Nephron (organoid): ENCODE measurements at regions not wholly inside any gene's neighbourhood (a gene's known extent, or its start where the extent isn't known, plus 50 kb on each side); places are given as distances from the start of the nearest gene placed in this dataset.
A peak's percentile ranks its signal among the peaks of the same experiment; 100 is the strongest.

Source experiments
- H3K27ac Mint-ChIP-seq, 3 experiments: 2 replicates each; pipeline ENCODE4 v1.8.0; 2020; ENCODE audit warnings: mixed read lengths in 3 of 3, mild to moderate bottlenecking in 2 of 3, moderate library complexity in 1 of 3
- H3K27me3 Mint-ChIP-seq: 2 replicates; pipeline ENCODE4 v1.8.0; 2021; ENCODE audit warnings: low read depth, mild to moderate bottlenecking, moderate library complexity, mixed read lengths
- H3K36me3 Mint-ChIP-seq: 2 replicates; pipeline ENCODE4 v1.8.0; 2020; ENCODE audit warnings: low read depth, mixed read lengths
- H3K4me1 Mint-ChIP-seq: 2 replicates; pipeline ENCODE4 v1.8.0; 2020; ENCODE audit warnings: mixed read lengths
- H3K4me3 Mint-ChIP-seq, 3 experiments: 2 replicates each; pipeline ENCODE4 v1.8.0; 2020; ENCODE audit warnings: mild to moderate bottlenecking in 3 of 3, mixed read lengths in 3 of 3, moderate library complexity in 2 of 3
- H3K9me3 Mint-ChIP-seq: 2 replicates; pipeline ENCODE4 v1.8.0; 2020; ENCODE audit warnings: mixed read lengths
- TF ChIP-seq, protein P1 (sequence below), 3 experiments: fragments of 200-600 bp; sonication (generic); IDR thresholded peaks; one replicate each; pipeline ENCODE4 v1.5.0; 2021; ENCODE audit warnings: antibody characterized with exemption in 3 of 3; ENCODE audit not compliant: unreplicated experiment in 3 of 3

DNA sequence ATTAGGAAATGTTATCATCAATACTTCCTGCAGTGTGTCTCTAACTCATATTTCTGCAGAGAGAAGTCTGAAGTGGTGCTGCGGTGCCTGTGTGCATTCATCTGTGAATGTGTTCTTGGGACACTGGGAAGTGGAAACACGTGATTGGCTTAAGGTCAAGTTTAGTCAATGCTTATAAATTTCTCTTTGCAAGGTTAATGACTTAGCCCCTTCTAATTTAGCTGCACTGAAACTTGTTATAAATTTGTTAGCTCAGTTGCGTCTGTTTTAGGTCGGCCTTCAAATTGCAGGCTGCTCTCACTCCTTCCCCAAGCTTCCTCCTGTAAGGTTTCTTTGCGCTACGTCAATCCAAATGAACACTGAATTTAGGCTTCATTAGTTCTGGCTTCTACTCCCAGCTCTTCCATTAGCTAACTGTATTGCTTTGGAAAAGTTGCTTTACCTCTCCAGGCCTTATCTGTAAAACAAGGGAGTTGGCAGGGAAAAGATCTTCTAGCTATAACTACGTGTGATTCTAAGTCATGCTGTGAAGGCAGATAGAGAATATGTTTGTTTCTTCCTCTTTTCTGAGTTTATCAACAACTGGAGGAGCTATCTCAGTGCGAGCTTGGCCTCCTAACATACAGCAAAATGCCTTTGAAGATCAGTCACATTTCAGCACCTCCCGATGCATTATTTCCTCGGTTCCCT is 341.8 kb downstream of the NFIB start:
- Mint-ChIP-seq H3K4me1 (peaks cover 56% of the 10 kb centered on the region), H3K9me3 (no peaks in the 10 kb centered on the region), H3K36me3 (no peaks in the 10 kb centered on the region), H3K27me3 (no peaks in the 10 kb centered on the region), H3K27ac (peak overlapping the region; percentile 86 to 91 (median 90)), H3K4me3 (no peak overlapping the region)
- TF ChIP-seq, protein P1, sequence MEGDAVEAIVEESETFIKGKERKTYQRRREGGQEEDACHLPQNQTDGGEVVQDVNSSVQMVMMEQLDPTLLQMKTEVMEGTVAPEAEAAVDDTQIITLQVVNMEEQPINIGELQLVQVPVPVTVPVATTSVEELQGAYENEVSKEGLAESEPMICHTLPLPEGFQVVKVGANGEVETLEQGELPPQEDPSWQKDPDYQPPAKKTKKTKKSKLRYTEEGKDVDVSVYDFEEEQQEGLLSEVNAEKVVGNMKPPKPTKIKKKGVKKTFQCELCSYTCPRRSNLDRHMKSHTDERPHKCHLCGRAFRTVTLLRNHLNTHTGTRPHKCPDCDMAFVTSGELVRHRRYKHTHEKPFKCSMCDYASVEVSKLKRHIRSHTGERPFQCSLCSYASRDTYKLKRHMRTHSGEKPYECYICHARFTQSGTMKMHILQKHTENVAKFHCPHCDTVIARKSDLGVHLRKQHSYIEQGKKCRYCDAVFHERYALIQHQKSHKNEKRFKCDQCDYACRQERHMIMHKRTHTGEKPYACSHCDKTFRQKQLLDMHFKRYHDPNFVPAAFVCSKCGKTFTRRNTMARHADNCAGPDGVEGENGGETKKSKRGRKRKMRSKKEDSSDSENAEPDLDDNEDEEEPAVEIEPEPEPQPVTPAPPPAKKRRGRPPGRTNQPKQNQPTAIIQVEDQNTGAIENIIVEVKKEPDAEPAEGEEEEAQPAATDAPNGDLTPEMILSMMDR (IDR thresholded peaks at IDR 0.05; ENCODE audit: unreplicated experiment in 3 of 3), result no peak

DNA sequence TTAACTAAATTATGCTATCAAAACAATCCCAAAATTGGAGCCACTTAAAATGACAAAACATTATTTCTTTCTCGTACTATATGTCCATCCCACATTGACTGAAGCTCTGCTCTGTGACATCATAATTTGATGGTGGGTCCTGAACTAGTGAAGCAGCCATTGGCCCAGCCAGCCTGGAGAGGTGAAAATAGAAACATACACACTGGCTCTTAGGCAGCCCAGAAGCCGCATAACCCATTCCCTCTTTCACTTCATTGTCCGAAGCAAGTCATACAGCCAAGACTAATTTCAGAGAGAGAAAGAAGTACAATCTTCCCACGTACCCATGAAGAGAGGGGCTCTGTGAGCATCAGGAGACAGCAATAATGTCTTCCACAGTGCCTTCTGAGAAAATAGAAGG is 342.5 kb downstream of the NFIB start:
- Mint-ChIP-seq H3K9me3 (no peaks in the 10 kb centered on the region), H3K27me3 (no peaks in the 10 kb centered on the region), H3K27ac (peak overlapping the region; percentile 86 to 91 (median 90)), H3K4me1 (peaks cover 49% of the 10 kb centered on the region), H3K4me3 (peak overlapping the region in 1 of 3 experiments; percentile 33), H3K36me3 (no peaks in the 10 kb centered on the region)
- TF ChIP-seq, protein P1 (IDR thresholded peaks at IDR 0.05; ENCODE audit: unreplicated experiment in 3 of 3), result no peak

DNA sequence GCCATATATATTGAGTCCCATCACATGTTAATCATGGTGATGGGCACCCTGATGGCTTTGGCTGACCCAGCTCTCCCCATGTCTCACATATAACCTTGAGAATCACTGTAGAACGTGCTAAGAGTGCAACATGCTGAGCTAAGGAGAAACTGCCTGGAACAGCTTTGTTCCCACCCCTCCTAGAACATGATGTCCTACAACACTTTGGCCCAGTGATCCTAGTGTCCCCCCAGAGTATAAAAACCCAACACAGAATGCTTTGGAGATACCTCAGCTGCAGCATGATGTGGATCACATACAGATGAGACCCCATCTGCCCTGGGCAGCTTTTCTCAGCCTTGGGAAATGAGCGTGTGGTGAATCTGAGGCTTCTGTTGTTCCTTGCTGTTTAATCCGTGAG is 343.5 kb downstream of the NFIB start:
- H3K4me3 Mint-ChIP-seq, result no peak overlapping the region

DNA sequence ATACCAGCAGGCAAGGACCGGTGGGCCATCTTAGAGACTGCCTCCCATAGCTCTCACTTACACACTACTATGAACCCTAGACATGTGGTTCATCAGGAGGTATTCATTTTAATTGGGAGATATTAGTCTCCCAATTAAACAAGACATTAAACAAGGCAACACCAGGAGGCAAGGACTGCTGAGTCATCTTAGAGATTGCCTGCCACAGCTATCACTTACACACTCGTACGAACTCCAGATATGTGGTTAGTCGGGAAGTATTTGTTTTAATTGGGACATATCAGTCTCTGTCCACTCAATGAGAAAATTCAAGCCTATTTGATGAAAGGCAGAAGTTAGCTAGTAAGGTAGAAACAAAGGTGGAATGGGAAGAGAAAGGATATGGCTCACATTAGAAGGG is 343.9 kb downstream of the NFIB start:
- Mint-ChIP-seq H3K27me3 (no peaks in the 10 kb centered on the region), H3K4me3 (no peak overlapping the region), H3K9me3 (no peaks in the 10 kb centered on the region), H3K4me1 (peaks cover 35% of the 10 kb centered on the region), H3K27ac (peak overlapping the region; percentile 86 to 91 (median 90)), H3K36me3 (no peaks in the 10 kb centered on the region)
- TF ChIP-seq, protein P1 (IDR thresholded peaks at IDR 0.05; ENCODE audit: unreplicated experiment in 3 of 3), result no peak

More for the DNA sequence above, 343.5 kb downstream of the NFIB start:
- Mint-ChIP-seq H3K27me3 (no peaks in the 10 kb centered on the region), H3K36me3 (no peaks in the 10 kb centered on the region), H3K27ac (peak overlapping the region; percentile 86 to 91 (median 90)), H3K4me1 (peaks cover 39% of the 10 kb centered on the region), H3K9me3 (no peaks in the 10 kb centered on the region)
- TF ChIP-seq, protein P1 (IDR thresholded peaks at IDR 0.05; ENCODE audit: unreplicated experiment in 3 of 3), result no peak

DNA sequence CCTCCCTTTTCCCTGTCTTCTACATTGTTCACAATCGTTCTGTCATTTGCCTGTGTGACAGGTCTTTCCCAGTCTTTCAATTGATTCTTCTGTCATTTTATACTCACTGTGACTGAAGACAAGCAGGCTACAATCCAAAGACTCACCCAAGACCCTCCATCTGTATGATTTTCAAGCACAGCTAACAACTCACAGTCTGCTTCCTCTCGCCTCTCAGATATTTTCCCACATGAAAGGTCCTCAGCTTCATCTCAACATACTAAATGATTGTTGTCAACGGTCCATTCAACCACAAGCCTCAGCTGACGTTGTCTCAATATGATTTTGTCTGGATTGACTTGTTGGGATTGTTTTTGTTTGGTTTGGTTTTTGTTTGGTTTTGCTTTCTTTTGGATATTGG is 346.5 kb downstream of the NFIB start:
- no peaks in the 10 kb centered on the region for H3K9me3 Mint-ChIP-seq
- H3K4me3 Mint-ChIP-seq, result no peak overlapping the region
- H3K36me3 Mint-ChIP-seq, result no peaks in the 10 kb centered on the region
- H3K27me3 Mint-ChIP-seq, result no peaks in the 10 kb centered on the region
- peak overlapping the region in 2 of 3 experiments; percentile 0 to 19 for H3K27ac Mint-ChIP-seq
- peaks cover 38% of the 10 kb centered on the region for H3K4me1 Mint-ChIP-seq
- TF ChIP-seq, protein P1 (IDR thresholded peaks at IDR 0.05; ENCODE audit: unreplicated experiment in 3 of 3), result no peak

DNA sequence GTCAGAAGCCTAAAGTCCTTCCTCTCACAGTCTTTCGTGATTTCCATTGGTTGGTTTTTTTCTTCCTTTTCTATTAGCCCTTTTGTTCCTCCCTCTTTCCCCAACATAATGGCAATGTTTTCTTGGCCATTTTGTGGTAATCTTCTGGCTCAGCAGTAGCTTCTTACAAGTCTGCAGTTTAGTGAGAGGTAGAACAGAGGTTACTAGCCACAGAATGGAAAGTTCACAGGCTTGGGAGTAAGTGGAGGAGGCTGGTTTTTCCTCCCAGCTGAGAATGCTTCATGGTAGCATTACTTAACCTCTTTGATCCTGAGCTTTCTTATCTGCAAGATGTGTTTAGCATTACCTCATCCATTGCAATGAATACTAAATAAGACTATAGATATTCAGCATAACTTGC is 346.9 kb downstream of the NFIB start:
- no peaks in the 10 kb centered on the region for H3K36me3 Mint-ChIP-seq
- H3K4me3 Mint-ChIP-seq, result no peak overlapping the region
- H3K27ac Mint-ChIP-seq, result peak overlapping the region in 2 of 3 experiments; percentile 0 to 32
- H3K4me1 Mint-ChIP-seq, result peaks cover 38% of the 10 kb centered on the region
- H3K9me3 Mint-ChIP-seq, result no peaks in the 10 kb centered on the region
- no peaks in the 10 kb centered on the region for H3K27me3 Mint-ChIP-seq
- TF ChIP-seq, protein P1 (IDR thresholded peaks at IDR 0.05; ENCODE audit: unreplicated experiment in 3 of 3), result no peak
